GM19239 (cell line): ENCODE measurements at regions not wholly inside any gene's neighbourhood (a gene's known extent, or its start where the extent isn't known, plus 50 kb on each side); places are given as distances from the start of the nearest gene placed in this dataset.

ENCODE experiments used
- DNase-seq: peaks from one replicate; pipeline ENCODE4 v3.0.0; 2011; ENCODE audit warnings: low spot score; ENCODE audit not compliant: insufficient read length
- FAIRE-seq: peaks from 2 replicates; lab custom pipeline; 2011; peaks lifted over from hg19 to GRCh38; lab: Jason Lieb, UNC

DNA sequence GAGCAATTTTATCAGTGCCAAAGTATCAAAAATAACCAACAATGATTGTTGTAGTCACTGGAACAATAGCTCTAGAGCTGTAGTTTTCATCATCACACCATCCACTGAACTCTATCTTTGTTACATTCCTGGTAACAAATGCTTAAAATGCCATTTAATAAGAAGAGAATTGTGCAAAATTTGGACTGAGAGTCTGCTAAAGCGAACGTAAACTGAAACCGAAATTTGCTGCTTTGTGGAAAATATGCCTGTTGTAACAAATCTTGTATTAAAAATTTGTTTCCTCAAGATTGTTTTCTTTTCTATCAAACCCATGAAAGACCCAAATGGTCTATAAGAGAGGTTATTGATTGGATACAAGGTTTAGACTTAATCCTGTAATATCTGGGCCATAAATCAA lies 109.3 kb upstream of the TECRL start:
- FAIRE-seq (no peak), DNase-seq (no peak)

DNA sequence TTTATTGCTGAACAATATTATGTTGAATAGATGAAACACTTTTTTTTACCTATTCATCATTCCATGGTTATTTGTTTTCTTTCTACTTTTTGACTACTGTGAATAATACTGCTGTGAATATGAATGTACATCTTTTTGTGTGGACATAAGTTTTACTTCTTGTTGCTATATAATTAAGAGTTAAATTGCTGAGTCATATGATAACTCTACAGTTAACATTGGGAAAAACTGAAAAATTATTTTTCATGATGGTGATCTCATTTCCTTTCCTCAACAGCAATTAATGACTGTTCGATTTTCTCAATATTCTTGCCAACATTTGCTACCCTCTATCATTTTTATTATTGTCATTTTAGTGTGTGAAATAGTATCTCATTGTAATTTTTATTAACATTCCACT lies 106.9 kb upstream of the TECRL start:
- FAIRE-seq (no peak), DNase-seq (no peak)

GRCh38 chr4:64508089-64508488 lies 98.8 kb upstream of the TECRL start:
- DNase-seq (no peak), FAIRE-seq (no peak)

- no peak for FAIRE-seq
- DNase-seq, result no peak
These were observed 94.9 kb upstream of the TECRL start for GRCh38 chr4:64503945-64504675.

GRCh38 chr4:64503416-64503815 lies 94.2 kb upstream of the TECRL start:
- FAIRE-seq, result no peak
- no peak for DNase-seq

GRCh38 chr4:64497491-64497890 lies 88.2 kb upstream of the TECRL start:
- FAIRE-seq (no peak), DNase-seq (no peak)

- no peak for FAIRE-seq
- DNase-seq, result no peak
These were observed 86.7 kb upstream of the TECRL start for GRCh38 chr4:64495946-64496345.

DNA sequence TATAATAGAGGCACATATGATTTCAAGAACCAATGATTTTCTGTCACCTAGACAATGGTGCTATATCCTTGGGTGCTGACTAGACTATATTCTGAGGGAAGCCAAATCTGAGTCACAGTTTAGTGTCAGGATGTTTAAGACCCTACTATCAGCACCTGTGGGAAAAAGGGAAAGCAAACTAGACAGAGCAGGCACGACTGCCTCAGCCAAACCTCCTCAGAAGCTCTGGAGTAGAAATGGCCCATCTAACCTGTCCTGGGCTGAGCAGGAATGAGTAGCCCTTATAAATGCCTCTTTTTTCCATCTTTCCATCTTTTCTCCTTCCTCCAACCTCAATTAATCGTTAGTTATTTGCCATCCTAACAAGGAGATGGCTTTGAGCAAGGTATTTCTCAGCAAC lies 80.4 kb upstream of the TECRL start:
- DNase-seq (no peak), FAIRE-seq (no peak)

DNA sequence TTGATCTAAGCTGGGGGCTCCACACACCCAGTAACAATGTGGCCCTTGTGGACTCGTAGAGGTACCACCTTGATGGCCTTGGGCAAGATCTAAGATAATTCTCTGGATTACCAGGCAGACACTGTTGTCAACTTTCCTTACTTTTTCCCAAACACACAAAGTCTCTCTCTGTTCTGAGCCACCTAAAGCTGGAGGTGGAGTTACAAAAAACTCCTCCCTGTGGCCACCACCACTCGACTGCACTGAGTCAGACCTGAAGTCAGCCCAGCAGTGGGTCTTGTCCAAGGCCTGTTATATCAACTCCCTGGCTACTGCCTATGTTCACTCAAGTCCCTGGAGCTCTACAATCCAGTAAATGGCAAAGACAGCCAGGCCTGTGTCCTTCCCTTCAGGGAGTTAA lies 70.1 kb upstream of the TECRL start:
- no peak for DNase-seq
- FAIRE-seq, result no peak

DNA sequence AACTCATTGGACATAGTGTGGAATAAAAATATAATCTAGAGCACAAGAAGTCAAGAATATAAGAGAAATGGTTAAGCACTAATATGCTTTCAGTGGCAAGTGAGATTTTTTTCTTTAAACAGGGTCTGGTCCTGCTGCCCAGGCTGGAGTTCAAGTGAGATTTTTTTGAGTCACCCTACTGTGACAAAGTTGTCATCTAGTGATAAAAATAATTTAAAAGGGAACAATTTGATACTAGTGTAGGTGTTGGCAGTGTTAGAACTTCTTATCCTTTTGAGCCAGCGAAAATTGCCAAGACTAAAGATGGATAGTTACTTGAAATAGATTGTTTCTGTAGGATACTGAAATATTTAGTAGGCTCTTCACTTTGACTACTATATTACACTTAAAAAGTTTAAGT lies 67.9 kb upstream of the TECRL start:
- FAIRE-seq (no peak), DNase-seq (no peak)

GRCh38 chr4:64465263-64465662 lies 56.0 kb upstream of the TECRL start:
- DNase-seq (no peak), FAIRE-seq (no peak)

GRCh38 chr4:64464581-64464980 lies 55.3 kb upstream of the TECRL start:
- FAIRE-seq (no peak), DNase-seq (no peak)
